A549 (cell line): ENCODE measurements at regions not wholly inside any gene's neighbourhood (a gene's known extent, or its start where the extent isn't known, plus 50 kb on each side); places are given as distances from the start of the nearest gene placed in this dataset.

ENCODE experiments used
- ATAC-seq, 2 experiments: fragments of 200-7000 bp in 1 of 2; fragments of >200 bp in 1 of 2; cut with Nextera tagmentation in 1 of 2; cut with Tn5 transposase in 1 of 2; 3 replicates each; pipeline versions ENCODE4 v1.8.0 to v1.9.1; 2018 to 2020; ENCODE audit warnings: mild to moderate bottlenecking in 1 of 2, moderate library complexity in 1 of 2
- CTCF ChIA-PET: fragments of 300-600 bp; sonication (Branson Sonifier 250); formaldehyde crosslinking; extraction: SDS; loops from one replicate; lab custom pipeline; 2021; ENCODE audit warnings: antibody characterized with exemption, inconsistent platforms; lab: Yijun Ruan, JAX
- POLR2A ChIA-PET: fragments of 350-600 bp; formaldehyde crosslinking; extraction: SDS; loops from one replicate; lab custom pipeline; 2021; ENCODE audit warnings: antibody characterized with exemption, inconsistent platforms; lab: Yijun Ruan, JAX
- DNase-seq, 2 experiments: peaks; one replicate each; pipeline versions ENCODE4 v3.0.0 to v3.0.0-alpha.2; 2011 to 2016; ENCODE audit warnings: low read depth in 1 of 2, low spot score in 1 of 2
- FAIRE-seq: peaks from 2 replicates; lab custom pipeline; 2011; peaks lifted over from hg19 to GRCh38; lab: Jason Lieb, UNC
- H3K27ac ChIP-seq, 2 experiments: fragments of >200 bp; sonication (Bioruptor Twin); formaldehyde crosslinking; 3 replicates each; pipeline ENCODE4 v1.5.1; 2016 to 2017
- H3K4me1 ChIP-seq: fragments of >200 bp; sonication (Bioruptor Twin); formaldehyde crosslinking; 3 replicates; pipeline ENCODE4 v1.6.1; 2016
- H3K4me2 ChIP-seq: fragments of >200 bp; sonication (Bioruptor Twin); formaldehyde crosslinking; 3 replicates; pipeline ENCODE4 v1.6.1; 2016
- H3K4me3 ChIP-seq: fragments of >200 bp; sonication (Bioruptor Twin); formaldehyde crosslinking; 3 replicates; pipeline ENCODE4 v1.5.1; 2016
- H3K9me3 ChIP-seq: fragments of >200 bp; sonication (Bioruptor Twin); formaldehyde crosslinking; 3 replicates; pipeline ENCODE4 v1.6.1; 2016
- CBX8 ChIP-seq: fragments of 200-600 bp; sonication (generic); IDR thresholded peaks from 2 replicates; pipeline ENCODE4 v1.6.1; 2016
- CHD2 ChIP-seq: fragments of 150-350 bp; IDR thresholded peaks from 2 replicates; pipeline ENCODE4 v1.6.1; 2014; ENCODE audit warnings: low read length; ENCODE audit not compliant: partially characterized antibody
- CHD4 ChIP-seq: fragments of 200-600 bp; sonication (generic); IDR thresholded peaks from 2 replicates; pipeline ENCODE4 v1.6.1; 2016; ENCODE audit warnings: antibody characterized with exemption, mild to moderate bottlenecking, borderline replicate concordance
- CTCF ChIP-seq: fragments of >200 bp; sonication (Bioruptor Twin); formaldehyde crosslinking; IDR thresholded peaks from 3 replicates; pipeline ENCODE4 v1.5.1; 2016
- EHF ChIP-seq: fragments of 250-450 bp; sonication (Bioruptor Pico); IDR thresholded peaks from 2 replicates; pipeline ENCODE4 v1.5.0; 2020; ENCODE audit warnings: mild to moderate bottlenecking
- EP300 ChIP-seq, 2 experiments: fragments of >200 bp; sonication (Bioruptor Twin); formaldehyde crosslinking; IDR thresholded peaks; 2 replicates in 1 of 2; 3 replicates in 1 of 2; pipeline ENCODE4 v1.6.1; 2016 to 2017
- FOSL2 ChIP-seq, 2 experiments: fragments of 450-650 bp in 1 of 2; fragments of >200 bp in 1 of 2; sonication (Bioruptor Twin) in 1 of 2; formaldehyde crosslinking; IDR thresholded peaks; 2 replicates each; pipeline versions ENCODE4 v1.5.0 to v1.6.1; 2016 to 2020; ENCODE audit warnings: mild to moderate bottlenecking in 1 of 2, moderate library complexity in 1 of 2
- GATA3 ChIP-seq: IDR thresholded peaks from 2 replicates; pipeline ENCODE4 v1.6.1; 2012; ENCODE audit warnings: borderline replicate concordance
- HDAC2 ChIP-seq: fragments of 200-600 bp; sonication (generic); IDR thresholded peaks from 2 replicates; pipeline ENCODE4 v1.6.1; 2016
- HES2 ChIP-seq: fragments of >200 bp; sonication (Bioruptor Twin); formaldehyde crosslinking; IDR thresholded peaks from 2 replicates; pipeline ENCODE4 v1.6.1; 2016
- HEYL ChIP-seq: fragments of 250-450 bp; sonication (Bioruptor Pico); IDR thresholded peaks from 2 replicates; pipeline ENCODE4 v1.8.0; 2021; ENCODE audit warnings: mild to moderate bottlenecking, moderate library complexity
- HMGXB4 ChIP-seq: fragments of 250-450 bp; sonication (Bioruptor Pico); IDR thresholded peaks from 2 replicates; pipeline ENCODE4 v1.5.0; 2021; ENCODE audit warnings: mild to moderate bottlenecking, moderate library complexity, borderline replicate concordance
- HOXA7 ChIP-seq: fragments of 250-450 bp; sonication (Bioruptor Pico); IDR thresholded peaks from 2 replicates; pipeline ENCODE4 v1.5.0; 2020; ENCODE audit warnings: mild to moderate bottlenecking, moderate library complexity
- HOXB13 ChIP-seq: fragments of 250-450 bp; sonication (Bioruptor Pico); IDR thresholded peaks from 2 replicates; pipeline ENCODE4 v1.5.0; 2020; ENCODE audit warnings: low read depth, mild to moderate bottlenecking, moderate library complexity
- KDM1A ChIP-seq: fragments of 200-600 bp; sonication (generic); IDR thresholded peaks from 2 replicates; pipeline ENCODE4 v1.6.1; 2016; ENCODE audit warnings: low read depth, mild to moderate bottlenecking
- MAFK ChIP-seq: fragments of 450-650 bp; IDR thresholded peaks from 2 replicates; pipeline ENCODE4 v1.6.1; 2014; ENCODE audit not compliant: partially characterized antibody
- NPAS2 ChIP-seq: fragments of 250-450 bp; sonication (Bioruptor Pico); IDR thresholded peaks from 2 replicates; pipeline ENCODE4 v1.8.0; 2022; ENCODE audit warnings: mild to moderate bottlenecking, moderate library complexity, borderline replicate concordance
- NR3C1 ChIP-seq: fragments of >200 bp; sonication (Bioruptor Twin); formaldehyde crosslinking; IDR thresholded peaks from 3 replicates; pipeline ENCODE4 v1.6.1; 2017
- PBX3 ChIP-seq: IDR thresholded peaks from 2 replicates; pipeline ENCODE4 v1.6.1; 2012
- PHF8 ChIP-seq: fragments of 200-600 bp; sonication (generic); IDR thresholded peaks from 2 replicates; pipeline ENCODE4 v1.6.1; 2016; ENCODE audit warnings: low read depth, mild to moderate bottlenecking, antibody characterized with exemption, moderate library complexity, borderline replicate concordance
- POLR2A ChIP-seq: IDR thresholded peaks from 2 replicates; pipeline ENCODE4 v1.6.1; 2012; ENCODE audit warnings: mild to moderate bottlenecking, low read length
- POLR2AphosphoS2 ChIP-seq: conservative IDR thresholded peaks from 2 replicates; pipeline ENCODE4 v1.6.1; 2012; ENCODE audit warnings: low read length, improper control_type of control experiment, inconsistent platforms
- RARB ChIP-seq: fragments of 250-450 bp; sonication (Bioruptor Pico); IDR thresholded peaks from 2 replicates; pipeline ENCODE4 v1.8.0; 2021; ENCODE audit warnings: mild to moderate bottlenecking, moderate library complexity
- RCOR1 ChIP-seq: fragments of 150-350 bp; IDR thresholded peaks from 2 replicates; pipeline ENCODE4 v1.6.1; 2014; ENCODE audit warnings: antibody characterized with exemption, low read length, low read depth
- SMC3 ChIP-seq: fragments of >200 bp; sonication (Bioruptor Twin); formaldehyde crosslinking; IDR thresholded peaks from 3 replicates; pipeline ENCODE4 v1.6.1; 2018; ENCODE audit warnings: inconsistent platforms
- TFCP2L1 ChIP-seq: fragments of 250-450 bp; sonication (Bioruptor Pico); IDR thresholded peaks from 2 replicates; pipeline ENCODE4 v1.5.0; 2021; ENCODE audit warnings: mild to moderate bottlenecking
- TP53 ChIP-seq: fragments of 250-450 bp; sonication (Bioruptor Pico); IDR thresholded peaks from 2 replicates; pipeline ENCODE4 v1.5.0; 2021; ENCODE audit warnings: mild to moderate bottlenecking, moderate library complexity
- USF2 ChIP-seq: fragments of 450-650 bp; IDR thresholded peaks from 2 replicates; pipeline ENCODE4 v1.6.1; 2014; ENCODE audit warnings: antibody characterized with exemption
- ZC3H11A ChIP-seq: fragments of 450-650 bp; IDR thresholded peaks from 2 replicates; pipeline ENCODE4 v1.6.1; 2014; ENCODE audit warnings: antibody characterized with exemption, mild to moderate bottlenecking
- ZFP36 ChIP-seq: fragments of 450-650 bp; IDR thresholded peaks from 2 replicates; pipeline ENCODE4 v1.6.1; 2014; ENCODE audit warnings: borderline replicate concordance; ENCODE audit not compliant: partially characterized antibody
- WGBS: methylation state at CpG from one replicate; pipeline ENCODE4 v1.1.6; 2017; ENCODE audit errors: missing lambda C conversion rate; 5-methylcytosine and 5-hydroxymethylcytosine counted together

- Histone ChIP-seq H3K27ac (no peak overlapping the region), H3K4me2 (no peak overlapping the region), H3K4me3 (no peak overlapping the region), H3K4me1 (no peaks in the 10 kb centered on the region)
- no peak for DNase-seq
- 15% methylated on average over 1 of the region's 1 CpG for WGBS
- CTCF ChIA-PET: no interaction called here
- ATAC-seq: no peak
- POLR2A ChIA-PET: no interaction called here
- TF ChIP-seq HDAC2: no peak
- no peak for TF ChIP-seq NPAS2 (CRISPR knock-in tag)
- no peak for TF ChIP-seq RCOR1
- TF ChIP-seq CBX8: no peak
- TF ChIP-seq POLR2AphosphoS2: no peak
- no peak for TF ChIP-seq HOXA7 (CRISPR knock-in tag)
- TF ChIP-seq CHD4: no peak
- no peak for TF ChIP-seq RARB (CRISPR knock-in tag)
- no peak for TF ChIP-seq TP53
- no peak for TF ChIP-seq FOSL2 (IDR thresholded peaks at IDR 0.05)
- no peak for TF ChIP-seq FOSL2 (CRISPR knock-in tag; IDR thresholded peaks at IDR 0.05)
- TF ChIP-seq PBX3: no peak
- TF ChIP-seq TFCP2L1 (CRISPR knock-in tag): no peak
- no peak for TF ChIP-seq CTCF
- TF ChIP-seq, all 56 proteins: peak for 0
- FAIRE-seq: no peak
- no peaks in the 10 kb centered on the region for H3K9me3 ChIP-seq
Measured at GRCh38 chr6:125659887-125660286, 89.5 kb upstream of the HEY2 start.

GRCh38 chr6:125662296-125662695 is 87.1 kb upstream of the HEY2 start:
- ChIA-PET POLR2A (no interaction called here), CTCF (no interaction called here)
- H3K9me3 ChIP-seq: no peaks in the 10 kb centered on the region
- no peak for TF ChIP-seq ZC3H11A
- TF ChIP-seq EP300 (IDR thresholded peaks at IDR 0.05): no peak
- TF ChIP-seq RARB (CRISPR knock-in tag): no peak
- TF ChIP-seq HOXB13 (CRISPR knock-in tag): no peak
- TF ChIP-seq EHF (CRISPR knock-in tag): no peak
- no peak for TF ChIP-seq GATA3
- no peak for TF ChIP-seq USF2
- TF ChIP-seq HES2: no peak
- TF ChIP-seq SMC3: no peak
- no peak for TF ChIP-seq PHF8
- no peak for TF ChIP-seq HEYL (CRISPR knock-in tag)
- TF ChIP-seq ZFP36: no peak
- TF ChIP-seq NR3C1: no peak
- TF ChIP-seq POLR2AphosphoS2: no peak
- TF ChIP-seq POLR2A: no peak
- TF ChIP-seq MAFK: no peak
- no peak for TF ChIP-seq HMGXB4 (CRISPR knock-in tag)
- no peak for TF ChIP-seq KDM1A
- no peak for TF ChIP-seq CHD2
- no peak overlapping the region for H3K27ac ChIP-seq
- 33% methylated on average over 4 of the region's 4 CpGs for WGBS
- FAIRE-seq (no peak), DNase-seq (no peak), ATAC-seq (no peak)
- no peak overlapping the region for H3K4me3 ChIP-seq
- H3K4me2 ChIP-seq: no peak overlapping the region
- no peaks in the 10 kb centered on the region for H3K4me1 ChIP-seq
